GM06990 (cell line): ENCODE measurements at regions not wholly inside any gene's neighbourhood (a gene's known extent, or its start where the extent isn't known, plus 50 kb on each side); places are given as distances from the start of the nearest gene placed in this dataset.

Source experiments
- DNase-seq: peaks from one replicate; pipeline ENCODE4 v3.0.0-alpha.2; 2011; ENCODE audit not compliant: insufficient read length; ENCODE audit errors: extremely low read depth
- H3K27me3 ChIP-seq: replicated peaks from 2 replicates; pipeline ENCODE4 v1.6.0; 2011; ENCODE audit warnings: low read length; ENCODE audit not compliant: control insufficient read depth, insufficient read depth
- H3K36me3 ChIP-seq: 2 replicates; pipeline ENCODE4 v1.5.1; 2011; ENCODE audit warnings: low read length; ENCODE audit not compliant: control insufficient read depth, insufficient read depth
- H3K4me3 ChIP-seq: replicated peaks from 2 replicates; pipeline ENCODE4 v1.5.1; 2011; ENCODE audit warnings: low read depth, mild to moderate bottlenecking, control low read depth, low read length
- CTCF ChIP-seq: IDR thresholded peaks from 2 replicates; pipeline ENCODE4 v1.5.1; 2011; ENCODE audit warnings: low read length, control low read depth, mild to moderate bottlenecking, inconsistent platforms; ENCODE audit not compliant: insufficient read depth, poor library complexity, severe bottlenecking

GRCh38 chr3:106822204-106822603 lies 555.0 kb upstream of the CCDC54 start:
- no peaks in the 10 kb centered on the region for H3K36me3 ChIP-seq
- H3K4me3 ChIP-seq: no peak overlapping the region
- TF ChIP-seq CTCF: no peak
- DNase-seq: no peak
- H3K27me3 ChIP-seq: no peaks in the 10 kb centered on the region; the same call in 1 of the 2 replicates

- no peak for DNase-seq
- TF ChIP-seq CTCF: no peak
- no peaks in the 10 kb centered on the region for H3K36me3 ChIP-seq
Observed at GRCh38 chr3:106823701-106824100, 553.5 kb upstream of the CCDC54 start.

GRCh38 chr3:106824856-106825255 lies 552.4 kb upstream of the CCDC54 start:
- DNase-seq: no peak
- TF ChIP-seq CTCF: peak; percentile 33

More at GRCh38 chr3:106823701-106824100, 553.5 kb upstream of the CCDC54 start:
- Histone ChIP-seq H3K4me3 (no peak overlapping the region), H3K27me3 (no peaks in the 10 kb centered on the region; the same call in 1 of the 2 replicates)

GRCh38 chr3:106825962-106826605 lies 551.2 kb upstream of the CCDC54 start:
- DNase-seq: no peak
- Histone ChIP-seq H3K4me3 (no peak overlapping the region), H3K27me3 (no peaks in the 10 kb centered on the region), H3K36me3 (no peaks in the 10 kb centered on the region)
- TF ChIP-seq CTCF: no peak

More at GRCh38 chr3:106824856-106825255, 552.4 kb upstream of the CCDC54 start:
- H3K36me3 ChIP-seq: no peaks in the 10 kb centered on the region
- H3K4me3 ChIP-seq: no peak overlapping the region
- H3K27me3 ChIP-seq: no peaks in the 10 kb centered on the region

- DNase-seq: no peak
- no peak for TF ChIP-seq CTCF
- H3K36me3 ChIP-seq: no peaks in the 10 kb centered on the region
Observed at GRCh38 chr3:106826791-106827311, 550.4 kb upstream of the CCDC54 start.

More at GRCh38 chr3:106826791-106827311, 550.4 kb upstream of the CCDC54 start:
- Histone ChIP-seq H3K4me3 (no peak overlapping the region), H3K27me3 (no peaks in the 10 kb centered on the region)
